Activated T-cell treated with anti-CD3 and anti-CD28 coated beads, Interleukin-2, amount 50 U/mL, for 24 hours (primary cell): ENCODE measurements at regions not wholly inside any gene's neighbourhood (a gene's known extent, or its start where the extent isn't known, plus 50 kb on each side); places are given as distances from the start of the nearest gene placed in this dataset.
A peak's percentile ranks its signal among the peaks of the same experiment; 100 is the strongest.
"Not testable (repeated sequence)": the region's sequence is repeated elsewhere in the genome, so short reads cannot be mapped to it uniquely, and the experiment has no call there.

Experiments used
- DNase-seq: peaks from one replicate; pipeline ENCODE4 v3.0.0-alpha.2; 2020
- H3K27ac Mint-ChIP-seq: 2 replicates; pipeline ENCODE4 v1.8.0; 2020; ENCODE audit warnings: mild to moderate bottlenecking, mixed read lengths
- H3K27me3 Mint-ChIP-seq: 2 replicates; pipeline ENCODE4 v1.8.0; 2020; ENCODE audit warnings: mixed read lengths
- H3K36me3 Mint-ChIP-seq: 2 replicates; pipeline ENCODE4 v1.8.0; 2020; ENCODE audit warnings: low read depth, mixed read lengths
- H3K4me1 Mint-ChIP-seq: 2 replicates; pipeline ENCODE4 v1.8.0; 2020; ENCODE audit warnings: low read depth, mixed read lengths
- H3K4me3 Mint-ChIP-seq: 2 replicates; pipeline ENCODE4 v1.8.0; 2020; ENCODE audit warnings: mild to moderate bottlenecking, moderate library complexity, mixed read lengths
- H3K9me3 Mint-ChIP-seq: 2 replicates; pipeline ENCODE4 v1.8.0; 2020; ENCODE audit warnings: mixed read lengths

DNA sequence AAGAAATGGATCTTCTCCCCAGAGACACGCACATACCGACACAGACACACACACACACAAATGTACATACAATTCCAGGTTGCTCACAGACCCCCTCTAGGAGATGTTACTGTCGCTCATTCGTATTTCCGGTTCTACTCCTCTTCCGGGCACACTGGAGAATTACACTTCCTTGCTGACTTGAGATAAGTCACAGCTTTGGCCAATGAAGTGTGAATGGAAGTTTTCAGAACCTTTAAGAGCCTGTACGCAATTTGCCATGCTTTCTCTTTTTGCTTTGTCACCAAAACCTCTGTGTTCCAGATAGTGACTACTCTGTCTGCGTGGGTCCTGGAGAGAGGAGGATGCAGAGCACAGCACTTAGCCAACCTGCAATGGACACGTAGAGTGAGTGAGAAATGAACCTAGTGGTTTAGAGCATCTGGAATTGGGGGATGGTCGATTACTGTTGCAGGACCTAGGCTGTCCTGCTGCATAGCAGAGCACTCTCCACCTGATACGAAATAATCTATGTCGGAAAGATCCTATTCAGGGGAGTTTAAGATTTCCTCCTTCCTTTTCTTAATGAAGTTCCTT, 239.5 kb upstream of the TET2 start:
- Mint-ChIP-seq H3K4me3 (no peak overlapping the region), H3K4me1 (no peaks in the 10 kb centered on the region), H3K27ac (no peak overlapping the region), H3K27me3 (peaks cover 5% of the 10 kb centered on the region), H3K36me3 (no peaks in the 10 kb centered on the region), H3K9me3 (no peaks in the 10 kb centered on the region)
- DNase-seq: no peak

DNA sequence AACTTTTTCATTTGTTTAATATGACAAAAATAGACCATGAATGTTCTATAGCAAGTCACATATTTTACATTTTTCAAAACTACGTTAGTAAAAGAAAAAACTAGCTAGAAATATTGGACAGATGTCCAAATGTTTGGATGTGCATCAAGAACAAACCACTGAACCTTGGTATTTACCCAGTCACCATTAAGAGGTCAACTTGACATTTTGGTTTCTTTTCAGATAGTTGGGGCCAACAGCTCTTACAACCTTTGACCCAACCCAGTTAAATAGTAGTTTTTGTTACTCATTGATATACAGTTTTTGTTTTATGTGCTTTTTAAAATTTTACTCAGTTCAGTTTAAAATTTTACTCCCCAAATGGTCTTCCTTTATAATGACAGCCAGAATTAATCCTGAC, 238.7 kb upstream of the TET2 start:
- H3K9me3 Mint-ChIP-seq: peaks cover 3% of the 10 kb centered on the region
- H3K27ac Mint-ChIP-seq: no peak overlapping the region
- no peak overlapping the region for H3K4me3 Mint-ChIP-seq
- DNase-seq: no peak
- H3K27me3 Mint-ChIP-seq: peaks cover 5% of the 10 kb centered on the region
- no peaks in the 10 kb centered on the region for H3K4me1 Mint-ChIP-seq
- H3K36me3 Mint-ChIP-seq: no peaks in the 10 kb centered on the region

GRCh38 chr4:104909376-104909775, 237.3 kb upstream of the TET2 start:
- Mint-ChIP-seq H3K9me3 (peaks cover 4% of the 10 kb centered on the region), H3K4me1 (no peaks in the 10 kb centered on the region), H3K36me3 (no peaks in the 10 kb centered on the region), H3K27ac (no peak overlapping the region), H3K27me3 (peaks cover 5% of the 10 kb centered on the region), H3K4me3 (no peak overlapping the region)
- DNase-seq: no peak

- peaks cover 4% of the 10 kb centered on the region for H3K9me3 Mint-ChIP-seq
- H3K36me3 Mint-ChIP-seq: no peaks in the 10 kb centered on the region
- DNase-seq: no peak
- H3K27ac Mint-ChIP-seq: no peak overlapping the region
- H3K4me3 Mint-ChIP-seq: no peak overlapping the region
- H3K4me1 Mint-ChIP-seq: no peaks in the 10 kb centered on the region
- H3K27me3 Mint-ChIP-seq: peaks cover 3% of the 10 kb centered on the region
Measured at GRCh38 chr4:104912518-104912917, 234.2 kb upstream of the TET2 start.

DNA sequence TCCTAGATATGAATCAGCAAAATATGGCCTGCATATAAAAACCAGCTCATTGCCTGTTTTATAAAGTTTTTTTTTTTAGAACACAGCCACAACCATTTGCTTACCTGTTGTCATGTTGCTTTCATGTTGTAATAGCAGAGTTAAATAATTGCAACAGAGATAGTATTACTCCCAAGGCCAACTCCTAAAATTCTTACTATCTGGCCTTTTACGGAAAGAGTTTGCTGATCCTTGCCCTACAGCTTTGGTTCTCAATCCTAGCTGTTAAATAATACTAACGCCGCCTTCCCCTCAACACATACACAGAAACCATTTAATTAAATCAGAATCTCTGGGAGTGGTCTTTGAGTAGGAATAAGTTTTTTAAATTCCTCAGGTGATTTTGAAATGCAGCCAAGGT, 231.3 kb upstream of the TET2 start:
- Mint-ChIP-seq H3K4me1 (peaks cover 5% of the 10 kb centered on the region), H3K27me3 (no peaks in the 10 kb centered on the region), H3K27ac (no peak overlapping the region), H3K4me3 (no peak overlapping the region), H3K9me3 (peaks cover 4% of the 10 kb centered on the region), H3K36me3 (no peaks in the 10 kb centered on the region)
- no peak for DNase-seq

- Mint-ChIP-seq H3K27me3 (no peaks in the 10 kb centered on the region), H3K4me3 (no peak overlapping the region), H3K9me3 (peaks cover 4% of the 10 kb centered on the region), H3K27ac (no peak overlapping the region), H3K36me3 (no peaks in the 10 kb centered on the region), H3K4me1 (peaks cover 6% of the 10 kb centered on the region)
- DNase-seq: no peak
Measured at GRCh38 chr4:104915864-104916263, 230.8 kb upstream of the TET2 start.

DNA sequence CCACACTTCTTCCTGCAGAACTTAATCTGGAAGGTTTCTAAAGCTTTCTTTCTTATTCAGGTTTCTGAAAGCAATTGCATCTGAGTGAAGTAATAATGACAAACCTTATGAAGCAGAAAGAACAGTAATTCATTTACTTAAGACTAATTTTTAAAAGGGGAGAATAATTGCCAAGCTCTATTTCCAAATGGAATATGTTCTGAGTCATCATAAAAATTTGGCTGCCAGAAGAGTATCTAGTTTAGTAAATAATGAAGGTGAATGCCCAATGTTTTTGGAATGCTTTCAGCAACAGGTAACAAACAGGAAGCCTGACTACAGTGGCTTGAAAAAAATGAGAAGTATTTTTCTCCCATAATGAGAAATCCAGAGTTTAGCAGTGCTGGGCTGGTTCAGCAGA, 227.3 kb upstream of the TET2 start:
- Mint-ChIP-seq H3K4me3 (no peak overlapping the region), H3K9me3 (no peaks in the 10 kb centered on the region), H3K4me1 (peaks cover 6% of the 10 kb centered on the region), H3K36me3 (no peaks in the 10 kb centered on the region), H3K27me3 (no peaks in the 10 kb centered on the region), H3K27ac (no peak overlapping the region)
- DNase-seq: no peak

DNA sequence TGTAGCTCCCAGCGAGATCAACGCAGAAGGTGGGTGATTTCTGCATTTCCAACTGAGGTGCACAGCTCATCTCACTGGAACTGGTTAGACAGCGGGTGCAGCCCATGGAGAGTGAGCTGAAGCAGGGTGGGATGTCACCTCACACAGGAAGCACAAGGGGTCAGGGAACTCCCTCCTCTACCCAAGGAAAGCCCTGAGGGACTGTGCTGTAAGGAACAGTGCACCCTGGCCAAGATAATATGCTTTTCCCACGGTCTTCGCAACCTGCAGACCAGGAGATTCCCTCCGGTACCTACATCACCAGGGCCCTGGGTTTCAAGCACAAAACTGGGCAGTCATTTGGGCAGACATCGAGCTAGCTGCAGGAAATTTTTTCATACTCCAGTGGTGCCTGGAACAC, 216.4 kb upstream of the TET2 start:
- no peak for DNase-seq
- H3K27ac Mint-ChIP-seq: no peak overlapping the region
- no peaks in the 10 kb centered on the region for H3K27me3 Mint-ChIP-seq
- peaks cover 14% of the 10 kb centered on the region for H3K9me3 Mint-ChIP-seq
- no peak overlapping the region for H3K4me3 Mint-ChIP-seq
- peaks cover 43% of the 10 kb centered on the region for H3K4me1 Mint-ChIP-seq
- no peaks in the 10 kb centered on the region for H3K36me3 Mint-ChIP-seq

DNA sequence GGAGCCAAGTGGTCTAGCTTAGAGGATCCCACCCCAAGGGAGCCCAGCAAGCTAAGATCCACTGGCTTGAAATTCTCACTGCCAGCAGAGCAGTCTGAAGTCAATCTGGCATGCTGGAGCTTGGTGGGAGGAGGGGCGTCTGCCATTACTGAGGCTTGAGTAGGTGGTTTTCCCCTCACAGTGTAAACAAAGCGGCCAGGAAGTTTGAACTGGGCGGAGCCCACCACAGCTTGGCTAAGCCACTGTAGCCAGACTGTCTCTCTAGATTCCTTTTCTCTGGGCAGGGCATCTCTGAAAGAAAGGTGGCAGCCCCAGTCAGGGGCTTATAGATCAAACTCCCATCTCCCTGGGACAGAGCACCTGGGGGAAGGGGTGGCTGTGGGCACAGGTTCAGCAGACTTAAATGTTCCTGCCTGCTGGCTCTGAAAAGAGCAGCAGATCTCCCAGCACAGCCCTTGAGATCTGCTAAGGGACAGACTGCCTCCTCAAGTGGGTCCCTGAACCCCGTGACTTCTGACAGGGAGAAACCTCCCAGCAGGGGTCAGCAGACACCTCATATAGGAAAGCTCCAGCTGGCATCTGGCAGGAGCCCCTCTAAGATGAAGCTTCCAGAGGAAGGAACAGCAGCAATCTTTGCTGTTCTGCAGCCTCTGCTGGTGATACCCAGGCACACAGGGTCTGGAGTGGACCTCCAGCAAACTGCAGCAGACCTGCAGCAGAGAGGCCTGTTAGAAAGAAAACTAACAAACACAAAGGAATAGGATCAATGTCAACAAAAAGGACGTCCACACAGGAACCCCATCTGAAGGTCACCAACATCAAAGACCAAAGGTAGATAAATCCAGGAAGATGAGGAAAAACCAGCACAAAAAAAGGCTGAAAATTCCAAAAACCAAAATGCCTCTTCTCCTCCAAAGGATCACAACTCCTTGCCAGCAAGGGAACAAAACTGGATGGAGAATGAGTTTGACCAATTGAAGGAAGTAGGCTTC, 215.6 kb upstream of the TET2 start:
- not testable (repeated sequence) for H3K36me3 Mint-ChIP-seq, H3K4me3 Mint-ChIP-seq, H3K27me3 Mint-ChIP-seq
- Mint-ChIP-seq H3K27ac (peak overlapping the region; percentile 35), H3K4me1 (peaks cover 43% of the 10 kb centered on the region), H3K9me3 (peaks cover 14% of the 10 kb centered on the region)
- peak; percentile 60 for DNase-seq

- no peak for DNase-seq
- H3K4me1 Mint-ChIP-seq: peaks cover 36% of the 10 kb centered on the region
- H3K36me3 Mint-ChIP-seq: no peaks in the 10 kb centered on the region
- no peak overlapping the region for H3K4me3 Mint-ChIP-seq
- no peak overlapping the region for H3K27ac Mint-ChIP-seq
- H3K27me3 Mint-ChIP-seq: no peaks in the 10 kb centered on the region
- peaks cover 7% of the 10 kb centered on the region for H3K9me3 Mint-ChIP-seq
Measured at GRCh38 chr4:104938624-104939023, 208.1 kb upstream of the TET2 start.

DNA sequence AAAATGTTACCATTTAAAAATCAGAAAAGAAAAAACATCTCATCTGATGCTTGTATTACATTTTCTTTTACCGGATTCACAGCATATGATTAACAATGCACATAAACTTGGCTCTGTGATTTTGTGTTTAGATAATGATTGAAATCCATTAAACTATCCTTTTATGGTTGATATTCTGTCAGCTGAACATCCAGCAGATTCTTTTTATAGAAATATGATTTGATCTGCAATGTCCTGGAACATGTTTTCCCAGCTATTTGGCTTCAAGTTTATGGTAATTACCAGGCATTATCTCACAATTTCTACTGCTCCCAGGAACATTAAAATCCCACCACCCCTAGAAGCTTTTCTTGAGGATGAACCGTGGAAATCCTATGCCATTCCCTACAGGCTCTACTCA, 205.7 kb upstream of the TET2 start:
- Mint-ChIP-seq H3K27ac (no peak overlapping the region), H3K4me3 (no peak overlapping the region), H3K36me3 (no peaks in the 10 kb centered on the region), H3K9me3 (no peaks in the 10 kb centered on the region), H3K27me3 (no peaks in the 10 kb centered on the region), H3K4me1 (peaks cover 38% of the 10 kb centered on the region)
- DNase-seq: no peak

DNA sequence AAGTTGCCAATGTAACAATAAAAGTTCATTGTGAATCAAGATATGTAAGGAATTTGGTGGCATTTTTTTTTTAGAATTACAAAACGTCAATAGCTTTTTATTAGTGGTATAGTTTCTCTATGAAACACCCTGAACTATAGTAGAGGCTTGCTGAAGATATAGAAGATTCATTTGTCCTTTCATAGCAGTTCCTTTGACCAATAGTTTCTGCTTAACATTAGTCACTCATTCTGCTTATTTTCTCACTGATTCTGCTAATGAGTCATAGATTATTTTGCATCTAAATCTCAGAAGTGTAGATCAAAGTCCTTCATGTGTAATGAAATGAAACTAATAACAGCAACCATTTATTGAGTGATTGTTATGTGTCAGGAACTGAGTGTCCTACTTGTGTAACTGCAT, 205.0 kb upstream of the TET2 start:
- no peak overlapping the region for H3K4me3 Mint-ChIP-seq
- H3K27ac Mint-ChIP-seq: peak overlapping the region; percentile 44
- H3K36me3 Mint-ChIP-seq: no peaks in the 10 kb centered on the region
- peaks cover 38% of the 10 kb centered on the region for H3K4me1 Mint-ChIP-seq
- H3K27me3 Mint-ChIP-seq: no peaks in the 10 kb centered on the region
- DNase-seq: no peak
- no peaks in the 10 kb centered on the region for H3K9me3 Mint-ChIP-seq

DNA sequence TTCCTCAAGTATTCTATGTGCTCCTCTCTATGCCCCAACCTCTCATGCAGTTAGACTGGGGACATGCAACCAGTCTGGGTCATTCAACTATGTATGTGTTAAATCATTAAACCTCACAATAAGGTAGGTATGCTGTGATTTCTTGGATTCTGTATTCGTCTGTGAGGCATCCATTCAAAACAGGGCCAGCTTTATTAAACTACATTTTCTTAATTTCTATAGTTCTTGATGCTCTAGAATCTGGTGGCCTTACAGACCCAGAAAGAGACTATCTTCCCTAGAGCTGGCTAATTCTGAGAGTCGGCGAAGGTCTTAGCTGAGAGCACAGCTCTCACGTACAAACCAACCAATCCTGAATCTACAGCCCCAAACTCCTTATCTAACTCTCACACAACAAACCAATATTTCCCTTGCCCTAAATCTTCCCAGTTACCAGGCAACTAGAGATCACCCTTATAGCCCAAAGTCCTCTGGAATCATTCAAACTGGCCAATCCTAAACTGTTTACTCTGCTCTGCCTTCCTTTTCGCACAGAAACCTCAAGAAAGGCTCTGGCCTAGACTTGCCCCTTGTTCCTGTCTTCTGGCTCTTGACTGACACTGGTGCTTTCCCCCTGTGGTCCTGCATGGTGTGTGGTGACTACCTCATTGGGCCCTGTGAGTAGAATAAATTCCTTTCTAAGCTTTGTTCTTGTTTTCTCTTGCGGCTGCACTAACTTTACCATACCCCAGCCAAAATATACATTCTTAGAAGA, 203.5 kb upstream of the TET2 start:
- Mint-ChIP-seq H3K4me1 (peaks cover 34% of the 10 kb centered on the region), H3K27me3 (no peaks in the 10 kb centered on the region), H3K4me3 (no peak overlapping the region), H3K9me3 (no peaks in the 10 kb centered on the region), H3K27ac (peak overlapping the region; percentile 70), H3K36me3 (no peaks in the 10 kb centered on the region)
- DNase-seq: no peak

GRCh38 chr4:104944596-104944995, 202.1 kb upstream of the TET2 start:
- no peaks in the 10 kb centered on the region for H3K27me3 Mint-ChIP-seq
- H3K27ac Mint-ChIP-seq: no peak overlapping the region
- no peak overlapping the region for H3K4me3 Mint-ChIP-seq
- DNase-seq: no peak
- H3K36me3 Mint-ChIP-seq: no peaks in the 10 kb centered on the region
- H3K9me3 Mint-ChIP-seq: no peaks in the 10 kb centered on the region
- H3K4me1 Mint-ChIP-seq: peaks cover 26% of the 10 kb centered on the region
